ENCODE measurements at regions not wholly inside any gene's neighbourhood (a gene's known extent, or its start where the extent isn't known, plus 50 kb on each side); places are given as distances from the start of the nearest gene placed in this dataset.

GRCh38 chr12:97637770-97638169 lies 175.2 kb downstream of the RMST start:
- TF ChIP-seq CTCF (IDR thresholded peaks at IDR 0.05 in 4 of 5, conservative IDR thresholded peaks at IDR 0.05 in 1 of 5): no peak
- TF ChIP-seq POLR2A (IDR thresholded peaks at IDR 0.05): no peak
